Activated naive CD4-positive, alpha-beta T cell treated with anti-CD3 and anti-CD28 coated beads for 36 hours (primary cell): ENCODE measurements at regions not wholly inside any gene's neighbourhood (a gene's known extent, or its start where the extent isn't known, plus 50 kb on each side); places are given as distances from the start of the nearest gene placed in this dataset.

ENCODE experiments used
- CTCF ChIA-PET: fragments of 350-600 bp; sonication (Branson Sonifier 250); formaldehyde crosslinking; loops from one replicate; lab custom pipeline; 2021; ENCODE audit warnings: antibody characterized with exemption; lab: Charles Lee
- DNase-seq: peaks from one replicate; pipeline ENCODE4 v3.0.0-alpha.2; 2020
- H3K27ac Mint-ChIP-seq: one replicate; pipeline ENCODE4 v1.8.0; 2021; ENCODE audit warnings: mild to moderate bottlenecking, mixed read lengths
- H3K27me3 Mint-ChIP-seq: one replicate; pipeline ENCODE4 v1.8.0; 2021; ENCODE audit warnings: low read depth, mixed read lengths
- H3K36me3 Mint-ChIP-seq: one replicate; pipeline ENCODE4 v1.8.0; 2021; ENCODE audit warnings: low read depth, mixed read lengths
- H3K4me1 Mint-ChIP-seq: one replicate; pipeline ENCODE4 v1.8.0; 2021; ENCODE audit warnings: low read depth, mixed read lengths
- H3K4me3 Mint-ChIP-seq: one replicate; pipeline ENCODE4 v1.8.0; 2021; ENCODE audit warnings: mild to moderate bottlenecking, moderate library complexity, mixed read lengths
- H3K9me3 Mint-ChIP-seq: one replicate; pipeline ENCODE4 v1.8.0; 2021; ENCODE audit warnings: mixed read lengths
- intact Hi-C: fragments of 100-400 bp; cut with micrococcal nuclease; formaldehyde crosslinking; loops from one replicate; pipeline ENCODE4 v1.15.1; 2023

DNA sequence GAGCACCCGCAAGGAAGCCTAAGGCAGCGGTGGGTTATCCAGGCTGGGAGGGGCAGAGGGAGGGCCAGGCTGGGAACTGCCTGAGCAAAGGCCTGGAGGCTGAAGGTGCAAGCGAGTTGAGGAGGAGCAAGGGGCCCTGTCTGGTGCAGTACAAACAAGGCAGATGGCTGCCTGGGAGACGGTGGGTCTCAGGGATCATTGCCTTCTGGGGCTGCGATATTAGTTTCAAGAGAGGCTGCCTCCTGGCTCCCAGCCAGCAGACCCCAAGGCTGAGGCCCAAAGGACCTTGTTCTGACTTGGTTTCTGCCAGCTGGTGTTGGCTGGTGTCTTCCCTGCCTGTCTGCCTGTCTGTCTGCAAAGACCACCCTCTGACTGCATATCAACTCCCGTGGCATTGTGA lies 154.0 kb downstream of the IRF8 start:
- no peaks in the 10 kb centered on the region for H3K4me1 Mint-ChIP-seq
- no peak overlapping the region for H3K4me3 Mint-ChIP-seq
- H3K36me3 Mint-ChIP-seq: no peaks in the 10 kb centered on the region
- intact Hi-C loops: no loop called here
- H3K27me3 Mint-ChIP-seq: peaks cover under 1% of the 10 kb centered on the region
- no peak for DNase-seq
- H3K27ac Mint-ChIP-seq: no peak overlapping the region
- no peaks in the 10 kb centered on the region for H3K9me3 Mint-ChIP-seq
- CTCF ChIA-PET: interaction anchor here (0.8 to 1.4 kb wide), 2 partner anchors 19 to 232 kb away, joined by 3 to 4 read pairs; no protein-coding TSS in a partner anchor

DNA sequence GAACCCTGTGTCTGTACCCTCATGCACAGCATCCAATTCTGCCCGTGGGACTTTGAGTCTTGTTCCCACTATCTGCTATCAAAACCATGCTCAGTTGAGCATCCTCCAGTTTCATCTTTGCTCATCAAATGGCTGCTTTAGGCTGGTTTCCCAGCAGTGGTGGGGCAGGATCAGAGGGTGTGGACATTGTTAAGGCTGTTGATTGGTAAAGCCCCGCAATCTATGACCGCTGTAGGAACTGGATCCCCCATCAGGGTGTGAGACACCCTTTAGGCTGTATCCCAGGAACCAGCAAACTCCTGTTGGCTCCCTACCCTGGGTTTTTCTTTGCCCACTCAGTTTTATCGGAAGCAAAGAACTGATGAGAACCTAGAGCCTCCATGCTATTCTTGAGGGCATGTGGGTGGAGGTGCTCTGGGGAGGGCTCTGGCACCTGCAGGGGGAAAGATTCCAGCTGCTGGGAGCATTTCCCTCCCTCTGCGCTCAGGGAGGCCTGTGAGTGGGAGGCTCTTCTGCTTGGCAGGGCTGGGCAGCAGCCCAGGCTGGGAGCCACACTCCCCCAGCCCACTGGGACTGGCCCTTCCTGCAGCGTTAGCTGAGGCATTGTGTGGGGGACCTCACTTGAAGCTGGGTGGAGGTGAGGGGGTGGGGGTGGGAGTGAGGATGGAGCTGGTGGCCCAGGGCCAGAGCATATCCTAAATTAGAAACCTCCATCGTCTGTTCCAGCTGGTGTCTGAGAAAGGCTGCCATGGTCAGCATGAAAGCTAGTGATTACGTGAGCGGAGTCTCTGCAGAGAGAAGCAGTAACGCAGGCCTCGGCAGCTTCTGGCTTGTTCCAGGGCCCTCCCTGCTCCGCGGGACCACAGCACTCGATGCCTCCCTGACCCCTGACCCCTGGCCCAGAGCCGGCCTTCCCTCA lies 160.6 kb downstream of the IRF8 start:
- intact Hi-C loops: no loop called here
- Mint-ChIP-seq H3K36me3 (no peaks in the 10 kb centered on the region), H3K9me3 (no peaks in the 10 kb centered on the region), H3K4me1 (no peaks in the 10 kb centered on the region), H3K27me3 (no peaks in the 10 kb centered on the region), H3K4me3 (no peak overlapping the region), H3K27ac (no peak overlapping the region)
- CTCF ChIA-PET: no interaction called here
- DNase-seq: no peak

DNA sequence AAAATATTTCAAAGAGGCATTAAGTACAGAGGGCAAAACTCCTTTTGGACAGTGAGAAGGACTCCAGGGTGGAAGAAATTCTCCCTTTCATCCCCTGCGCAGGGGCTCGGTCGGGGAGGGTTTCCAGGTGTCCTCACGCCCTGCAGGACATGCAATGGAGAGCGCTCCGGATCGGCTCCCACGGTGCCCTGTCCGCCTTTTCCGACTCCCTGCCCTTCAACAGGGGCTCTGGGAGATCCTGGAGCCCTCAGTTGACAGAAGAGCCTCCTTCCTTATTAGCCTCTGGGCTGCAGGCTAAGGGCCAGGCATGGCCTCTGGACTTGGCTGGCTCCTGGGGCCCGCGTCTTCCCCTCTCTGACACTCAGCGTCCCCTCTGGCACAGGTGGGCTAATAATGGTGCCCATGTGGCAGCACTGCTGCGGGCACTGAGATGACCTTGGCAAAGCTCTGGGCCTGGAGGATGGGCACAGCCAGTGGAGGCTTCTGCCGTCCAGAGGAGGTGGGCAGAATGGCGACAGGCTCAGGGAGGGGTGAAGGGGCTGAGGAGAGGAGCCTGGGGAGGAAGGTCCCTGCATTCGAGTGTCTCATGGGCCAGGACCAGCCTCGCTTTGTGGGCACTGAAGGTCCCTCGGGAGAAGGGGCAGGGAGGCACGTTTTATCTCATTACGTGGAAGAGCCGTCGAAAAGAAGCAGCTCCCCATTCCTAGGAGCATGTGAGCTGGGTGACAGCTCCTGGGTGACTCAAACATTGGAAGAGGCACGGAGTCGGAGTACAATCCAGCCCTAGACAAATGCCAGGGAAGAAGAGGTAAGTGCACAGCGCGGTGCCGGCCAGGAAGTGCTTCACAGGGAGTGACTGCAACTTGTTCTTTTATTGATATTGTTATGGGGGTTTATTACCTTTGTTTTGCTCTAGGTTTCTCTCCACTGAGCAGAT lies 161.7 kb downstream of the IRF8 start:
- Mint-ChIP-seq H3K4me3 (no peak overlapping the region), H3K9me3 (no peaks in the 10 kb centered on the region), H3K4me1 (no peaks in the 10 kb centered on the region), H3K27me3 (no peaks in the 10 kb centered on the region), H3K27ac (no peak overlapping the region), H3K36me3 (no peaks in the 10 kb centered on the region)
- DNase-seq: no peak
- intact Hi-C loops: no loop called here
- CTCF ChIA-PET: interaction anchor here (0.6 kb wide), 1 partner anchor 36 kb away, joined by 3 read pairs; no protein-coding TSS in a partner anchor

DNA sequence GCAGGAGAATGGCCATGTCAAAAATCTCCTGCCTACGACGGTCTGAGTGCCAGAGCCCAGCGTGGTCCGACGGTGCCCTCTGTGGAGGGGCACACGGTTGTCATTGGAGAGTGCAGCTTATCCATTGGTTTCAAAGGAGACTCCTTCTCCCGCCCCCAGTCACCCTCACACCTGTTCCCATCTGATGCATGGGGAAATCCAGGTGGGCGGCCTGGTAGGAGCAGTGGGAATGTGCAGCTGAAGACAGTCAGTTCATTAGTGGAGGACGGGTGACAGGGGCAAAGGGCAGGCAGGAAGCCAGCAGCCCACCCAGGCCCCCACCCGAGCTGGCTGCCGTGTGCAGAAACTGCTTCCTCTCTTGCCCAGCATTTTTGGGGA lies 162.3 kb downstream of the IRF8 start:
- Mint-ChIP-seq H3K4me1 (no peaks in the 10 kb centered on the region), H3K27me3 (no peaks in the 10 kb centered on the region), H3K9me3 (no peaks in the 10 kb centered on the region), H3K36me3 (no peaks in the 10 kb centered on the region), H3K27ac (no peak overlapping the region), H3K4me3 (no peak overlapping the region)
- DNase-seq: no peak
- intact Hi-C loops: no loop called here
- CTCF ChIA-PET: no interaction called here

DNA sequence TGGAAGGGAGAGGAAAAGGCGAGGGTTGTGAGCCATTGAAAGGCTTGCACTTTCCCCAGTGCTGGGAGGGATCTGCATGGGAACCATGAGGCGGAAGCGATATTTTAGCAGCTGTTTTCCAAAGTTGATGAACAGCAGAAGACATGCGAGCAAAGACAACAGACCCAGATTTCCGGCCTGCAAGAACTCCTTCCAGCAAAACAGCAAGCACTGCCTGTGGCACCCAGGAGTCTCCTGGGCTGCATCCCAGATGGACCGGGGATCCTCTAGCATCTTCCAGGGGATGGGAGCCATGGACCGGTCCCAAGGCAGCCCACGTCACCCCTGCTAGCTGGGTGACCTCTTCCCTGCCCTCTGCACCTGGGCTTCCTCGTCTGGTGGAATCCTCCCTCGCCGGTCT lies 162.8 kb downstream of the IRF8 start:
- H3K27me3 Mint-ChIP-seq: no peaks in the 10 kb centered on the region
- H3K9me3 Mint-ChIP-seq: no peaks in the 10 kb centered on the region
- CTCF ChIA-PET: no interaction called here
- H3K27ac Mint-ChIP-seq: no peak overlapping the region
- DNase-seq: no peak
- intact Hi-C loops: no loop called here
- no peaks in the 10 kb centered on the region for H3K4me1 Mint-ChIP-seq
- no peak overlapping the region for H3K4me3 Mint-ChIP-seq
- no peaks in the 10 kb centered on the region for H3K36me3 Mint-ChIP-seq

DNA sequence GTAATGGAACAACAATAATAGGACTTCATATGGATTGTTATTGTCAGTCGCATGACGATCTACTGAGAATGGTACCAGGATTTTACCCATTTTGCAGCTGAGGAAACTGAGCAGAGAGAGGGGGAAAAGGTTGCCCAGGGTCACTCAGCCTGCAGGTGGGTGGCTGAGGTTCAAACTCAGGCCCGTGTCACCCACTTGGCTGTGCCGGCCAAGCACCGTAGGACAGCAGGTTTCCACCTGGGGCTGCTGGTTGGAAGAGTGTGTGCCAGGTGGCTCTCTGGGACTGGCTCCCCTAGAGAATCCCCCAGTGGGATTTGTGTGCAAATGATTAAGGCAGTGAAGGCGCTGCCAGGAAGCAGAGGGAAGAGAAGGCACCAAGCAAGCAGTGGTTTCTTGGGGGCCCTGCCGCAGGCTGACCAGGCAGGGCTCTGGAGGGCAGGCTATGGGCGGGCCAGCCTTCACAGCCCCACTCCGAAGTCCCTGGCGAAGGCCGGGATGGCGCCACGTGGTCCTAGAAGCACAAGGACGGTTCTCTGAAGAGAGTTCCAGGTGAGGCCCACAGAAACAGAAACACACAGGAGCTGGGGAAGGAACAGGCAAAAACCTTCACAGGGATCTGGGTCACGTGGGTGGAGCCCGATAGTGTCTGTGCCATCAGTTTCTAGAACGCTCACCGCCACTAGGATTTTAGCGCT lies 163.5 kb downstream of the IRF8 start:
- H3K4me1 Mint-ChIP-seq: no peaks in the 10 kb centered on the region
- no peaks in the 10 kb centered on the region for H3K27me3 Mint-ChIP-seq
- intact Hi-C loops: no loop called here
- H3K4me3 Mint-ChIP-seq: no peak overlapping the region
- H3K27ac Mint-ChIP-seq: no peak overlapping the region
- DNase-seq: no peak
- H3K36me3 Mint-ChIP-seq: no peaks in the 10 kb centered on the region
- H3K9me3 Mint-ChIP-seq: no peaks in the 10 kb centered on the region
- CTCF ChIA-PET: no interaction called here

DNA sequence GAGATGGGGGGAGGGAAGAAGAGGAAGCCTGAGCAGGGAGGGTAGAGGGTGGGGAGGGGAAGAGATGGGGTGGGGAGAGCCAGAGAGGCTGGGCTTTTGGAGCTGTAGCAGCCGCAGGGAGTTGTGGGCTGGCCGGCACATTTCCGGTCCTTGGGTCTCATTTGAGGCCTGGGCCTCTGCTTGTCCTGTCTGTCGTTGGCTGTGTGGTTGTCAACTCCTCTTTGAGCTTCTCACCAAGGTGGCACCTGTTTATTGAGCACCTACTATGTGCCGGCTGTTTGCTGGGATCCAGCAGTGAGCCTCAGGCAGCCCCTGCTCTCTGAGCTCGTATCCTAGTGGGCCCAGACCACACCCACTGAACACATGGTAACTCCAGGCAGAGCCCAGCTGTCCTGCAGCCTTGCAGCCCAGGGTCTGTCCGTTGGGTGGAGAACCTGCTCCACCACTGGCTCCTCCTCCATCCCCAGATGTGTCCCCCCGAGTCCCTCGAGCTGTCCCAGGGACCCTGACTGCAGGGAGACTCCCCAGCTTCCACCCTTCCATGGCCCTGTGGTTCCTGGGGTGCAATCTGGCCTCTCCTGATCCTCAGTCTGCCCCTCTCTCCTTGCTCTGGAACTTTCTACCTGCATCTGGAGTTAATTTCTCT lies 164.9 kb downstream of the IRF8 start:
- no peak overlapping the region for H3K4me3 Mint-ChIP-seq

DNA sequence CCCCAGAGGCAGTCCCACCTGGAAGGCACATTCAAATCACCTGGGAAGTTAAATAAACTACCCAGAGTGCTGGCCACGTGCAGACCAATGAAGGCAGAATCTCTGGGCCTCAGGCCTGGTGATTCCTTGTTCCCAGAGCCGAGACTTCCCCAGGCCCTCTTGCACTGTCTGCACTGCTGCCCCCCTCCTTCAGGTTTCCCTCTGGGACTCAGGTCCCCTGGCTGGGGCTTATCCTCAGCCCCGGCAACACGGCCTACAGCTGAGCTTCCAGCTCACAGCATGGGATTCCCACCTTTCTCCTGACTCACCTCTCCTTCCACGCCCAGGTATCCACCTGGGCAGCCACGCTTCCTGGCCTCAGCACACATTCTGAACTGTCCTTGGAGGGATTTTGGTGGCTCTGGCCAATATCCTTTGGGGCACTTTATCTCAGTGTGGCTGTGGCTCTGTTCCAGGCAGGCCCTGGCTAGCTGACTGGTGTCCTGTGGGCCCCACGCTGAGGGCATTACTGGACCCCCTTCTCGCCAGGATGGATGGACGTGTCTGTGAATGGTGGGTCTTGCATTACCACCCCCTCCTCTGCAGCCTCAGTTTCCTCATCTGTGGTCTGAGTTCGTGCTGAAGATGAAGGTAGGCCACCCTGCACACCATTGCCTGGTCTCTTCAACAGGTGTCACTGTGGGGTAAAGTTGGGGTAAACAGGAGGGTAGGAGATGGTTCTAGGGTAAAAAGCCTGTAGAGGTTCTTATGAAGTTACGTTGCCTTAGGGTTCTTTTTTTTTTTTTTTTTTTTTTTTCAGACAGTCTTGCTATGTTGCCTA lies 165.7 kb downstream of the IRF8 start:
- CTCF ChIA-PET: interaction anchor here (0.7 kb wide), 1 partner anchor 187 kb away, joined by 3 read pairs; no protein-coding TSS in a partner anchor
- Mint-ChIP-seq H3K27ac (no peak overlapping the region), H3K4me1 (no peaks in the 10 kb centered on the region), H3K9me3 (no peaks in the 10 kb centered on the region), H3K4me3 (no peak overlapping the region), H3K36me3 (no peaks in the 10 kb centered on the region), H3K27me3 (peaks cover 4% of the 10 kb centered on the region)
- intact Hi-C loops: no loop called here
- DNase-seq: no peak

More for the DNA sequence above, 164.9 kb downstream of the IRF8 start:
- Mint-ChIP-seq H3K4me1 (no peaks in the 10 kb centered on the region), H3K9me3 (no peaks in the 10 kb centered on the region), H3K27ac (no peak overlapping the region), H3K36me3 (no peaks in the 10 kb centered on the region), H3K27me3 (peaks cover 2% of the 10 kb centered on the region)
- intact Hi-C loops: no loop called here
- DNase-seq: no peak
- CTCF ChIA-PET: no interaction called here

DNA sequence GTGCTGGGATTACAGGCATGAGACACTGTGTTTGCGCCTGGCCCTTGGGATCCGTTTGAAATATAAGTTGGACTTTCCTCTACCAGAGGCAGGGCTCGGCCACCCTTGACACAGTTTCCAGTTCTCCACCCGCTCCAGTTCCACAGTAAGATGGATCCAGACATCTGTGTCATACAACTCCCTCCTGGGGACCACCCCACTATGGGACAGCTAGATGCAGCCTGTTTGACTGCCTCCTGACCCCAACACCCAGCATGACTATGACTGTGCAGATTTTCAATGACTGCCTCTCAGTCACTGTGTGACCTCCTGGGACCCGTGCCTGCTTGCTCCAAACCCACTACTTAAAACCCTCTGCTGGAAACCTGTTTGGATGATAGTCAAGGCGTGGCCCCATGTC lies 166.7 kb downstream of the IRF8 start:
- CTCF ChIA-PET: no interaction called here
- no peaks in the 10 kb centered on the region for H3K9me3 Mint-ChIP-seq
- DNase-seq: no peak
- no peaks in the 10 kb centered on the region for H3K36me3 Mint-ChIP-seq
- H3K4me1 Mint-ChIP-seq: no peaks in the 10 kb centered on the region
- peaks cover 4% of the 10 kb centered on the region for H3K27me3 Mint-ChIP-seq
- intact Hi-C loops: no loop called here
- H3K27ac Mint-ChIP-seq: no peak overlapping the region
- H3K4me3 Mint-ChIP-seq: no peak overlapping the region

DNA sequence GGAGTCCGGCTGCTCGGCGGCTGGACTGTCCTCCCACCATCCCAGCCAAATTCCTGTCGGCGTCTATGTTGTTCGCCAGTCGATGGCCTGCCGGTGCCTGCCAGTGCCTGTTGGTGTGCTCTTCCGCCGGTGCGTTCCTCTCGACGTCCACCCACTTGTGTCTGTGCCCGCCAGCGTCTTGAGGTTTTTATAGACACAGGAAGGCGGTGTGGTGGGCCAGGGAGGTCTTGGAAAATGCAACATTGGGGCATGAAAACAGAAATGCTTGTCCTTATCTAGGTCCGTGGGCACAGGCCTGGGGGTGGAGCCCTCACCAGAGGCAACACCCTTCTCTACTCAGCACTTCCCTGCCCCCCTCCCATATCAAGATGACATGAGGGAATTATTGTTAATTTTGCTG lies 167.8 kb downstream of the IRF8 start:
- CTCF ChIA-PET: no interaction called here
- intact Hi-C loops: no loop called here
- no peak for DNase-seq
- H3K36me3 Mint-ChIP-seq: no peaks in the 10 kb centered on the region
- H3K4me3 Mint-ChIP-seq: no peak overlapping the region
- peaks cover 4% of the 10 kb centered on the region for H3K27me3 Mint-ChIP-seq
- no peak overlapping the region for H3K27ac Mint-ChIP-seq
- no peaks in the 10 kb centered on the region for H3K4me1 Mint-ChIP-seq
- no peaks in the 10 kb centered on the region for H3K9me3 Mint-ChIP-seq

DNA sequence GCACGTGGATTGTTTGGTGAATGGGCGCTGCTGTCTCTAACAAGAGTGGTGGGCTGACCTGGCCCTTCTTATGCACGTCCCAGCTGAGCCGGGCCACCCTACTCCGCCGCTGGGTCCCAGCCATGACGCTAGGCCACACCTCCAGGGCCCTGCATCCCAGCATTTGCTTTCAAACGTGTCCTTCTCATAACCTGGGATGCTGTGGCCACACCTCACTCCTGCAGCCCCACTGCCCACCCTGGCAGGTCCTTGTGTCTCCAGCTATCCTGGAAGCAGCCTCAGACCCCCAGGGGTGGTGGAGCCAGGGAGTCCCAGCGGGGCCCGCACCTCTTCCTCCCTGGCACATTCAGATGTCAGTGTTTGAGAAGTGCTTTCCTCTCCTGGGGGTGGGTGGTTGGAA lies 168.6 kb downstream of the IRF8 start:
- H3K4me3 Mint-ChIP-seq: no peak overlapping the region
- no peak overlapping the region for H3K27ac Mint-ChIP-seq
- no peaks in the 10 kb centered on the region for H3K4me1 Mint-ChIP-seq
- H3K27me3 Mint-ChIP-seq: peaks cover 9% of the 10 kb centered on the region
- CTCF ChIA-PET: no interaction called here
- H3K36me3 Mint-ChIP-seq: no peaks in the 10 kb centered on the region
- DNase-seq: no peak
- no peaks in the 10 kb centered on the region for H3K9me3 Mint-ChIP-seq
- intact Hi-C loops: no loop called here
